Astrocyte of the cerebellum (primary cell): ENCODE measurements at regions not wholly inside any gene's neighbourhood (a gene's known extent, or its start where the extent isn't known, plus 50 kb on each side); places are given as distances from the start of the nearest gene placed in this dataset.

ENCODE experiments used
- DNase-seq: peaks from one replicate; pipeline ENCODE4 v3.0.0-alpha.2; 2011; ENCODE audit warnings: low read depth
- H3K4me3 ChIP-seq: 2 replicates; pipeline ENCODE4 v1.5.1; 2011; ENCODE audit warnings: mild to moderate bottlenecking, low read depth, low read length, moderate library complexity
- in situ Hi-C: cut with HindIII; loops from 2 replicates; pipeline ENCODE4 v1.10.0; 2017; ENCODE audit warnings: low sequenced_read_pairs
- TF ChIP-seq, protein P1 (sequence below): IDR thresholded peaks from 2 replicates; pipeline ENCODE4 v1.5.1; 2012; ENCODE audit warnings: low read length, low read depth, moderate library complexity, mild to moderate bottlenecking; ENCODE audit errors: missing control alignments

DNA sequence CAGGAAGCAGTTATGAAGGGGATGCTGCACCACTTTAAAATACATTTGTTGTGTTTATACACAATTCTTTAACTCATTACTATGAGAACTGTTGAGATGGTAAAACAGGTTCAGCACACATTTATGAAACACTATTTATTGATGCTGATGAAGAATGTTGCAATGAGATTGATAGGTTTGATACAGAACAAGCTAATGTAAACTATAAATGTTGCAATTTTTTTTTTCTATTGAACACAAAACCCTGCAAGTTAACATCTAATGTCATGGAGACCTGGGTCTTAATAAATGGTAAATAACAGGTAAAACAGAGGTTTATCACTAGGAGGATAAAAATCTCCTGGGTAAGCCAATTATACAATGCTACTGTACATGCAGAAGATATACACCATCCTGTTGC is 857.6 kb downstream of the FSCB start:
- TF ChIP-seq, protein P1, sequence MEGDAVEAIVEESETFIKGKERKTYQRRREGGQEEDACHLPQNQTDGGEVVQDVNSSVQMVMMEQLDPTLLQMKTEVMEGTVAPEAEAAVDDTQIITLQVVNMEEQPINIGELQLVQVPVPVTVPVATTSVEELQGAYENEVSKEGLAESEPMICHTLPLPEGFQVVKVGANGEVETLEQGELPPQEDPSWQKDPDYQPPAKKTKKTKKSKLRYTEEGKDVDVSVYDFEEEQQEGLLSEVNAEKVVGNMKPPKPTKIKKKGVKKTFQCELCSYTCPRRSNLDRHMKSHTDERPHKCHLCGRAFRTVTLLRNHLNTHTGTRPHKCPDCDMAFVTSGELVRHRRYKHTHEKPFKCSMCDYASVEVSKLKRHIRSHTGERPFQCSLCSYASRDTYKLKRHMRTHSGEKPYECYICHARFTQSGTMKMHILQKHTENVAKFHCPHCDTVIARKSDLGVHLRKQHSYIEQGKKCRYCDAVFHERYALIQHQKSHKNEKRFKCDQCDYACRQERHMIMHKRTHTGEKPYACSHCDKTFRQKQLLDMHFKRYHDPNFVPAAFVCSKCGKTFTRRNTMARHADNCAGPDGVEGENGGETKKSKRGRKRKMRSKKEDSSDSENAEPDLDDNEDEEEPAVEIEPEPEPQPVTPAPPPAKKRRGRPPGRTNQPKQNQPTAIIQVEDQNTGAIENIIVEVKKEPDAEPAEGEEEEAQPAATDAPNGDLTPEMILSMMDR = no peak
- H3K4me3 ChIP-seq = no peak overlapping the region
- in situ Hi-C loops = no loop called here
- no peak for DNase-seq

DNA sequence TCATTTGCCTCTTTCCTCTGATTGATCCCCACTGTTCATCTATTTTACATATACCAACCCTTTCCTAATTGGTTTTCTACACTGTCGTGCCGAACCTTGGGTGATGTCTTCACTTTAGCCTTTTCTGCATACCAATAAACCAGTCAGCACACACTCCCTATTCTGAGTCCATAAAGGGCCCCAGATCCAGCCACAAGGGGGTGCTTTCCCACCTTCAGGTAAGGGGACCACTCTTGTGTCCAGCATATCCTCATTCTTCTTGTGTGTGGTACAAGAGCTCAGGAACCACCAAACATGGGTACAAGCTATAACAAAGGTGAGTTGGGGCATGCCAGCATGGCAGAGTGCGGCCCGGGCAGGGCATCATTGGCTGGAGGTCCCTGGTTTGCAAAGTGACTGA is 859.8 kb downstream of the FSCB start:
- no peak for DNase-seq
- in situ Hi-C loops = no loop called here
- H3K4me3 ChIP-seq = no peak overlapping the region
- TF ChIP-seq, protein P1 = no peak

DNA sequence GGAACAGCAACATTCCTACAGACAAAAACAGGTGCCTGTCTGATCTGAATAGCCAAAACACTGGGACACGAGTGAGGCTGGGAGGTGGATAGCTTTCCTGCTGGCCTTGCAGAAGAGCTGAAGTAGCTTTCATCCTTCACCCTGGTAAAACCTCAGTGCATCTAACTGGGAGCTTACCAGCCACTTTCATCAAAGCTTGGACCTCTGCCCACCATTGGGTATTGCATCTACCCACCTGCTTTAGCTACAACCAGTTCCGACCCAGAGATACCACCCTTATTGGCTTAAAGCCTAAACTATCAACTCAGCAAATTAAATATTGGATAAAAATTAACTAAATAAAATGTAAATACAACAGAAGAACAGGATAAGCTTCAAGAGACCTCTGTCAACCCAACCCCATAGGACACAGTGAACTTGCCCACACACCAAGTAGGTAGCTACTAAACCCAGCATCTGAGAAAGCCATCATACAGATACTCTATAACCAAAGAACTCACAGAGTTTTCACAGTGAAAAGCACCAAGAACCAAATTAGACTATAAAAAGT is 866.3 kb downstream of the FSCB start:
- no peak overlapping the region for H3K4me3 ChIP-seq
- in situ Hi-C loops = no loop called here
- TF ChIP-seq, protein P1 = no peak
- no peak for DNase-seq

DNA sequence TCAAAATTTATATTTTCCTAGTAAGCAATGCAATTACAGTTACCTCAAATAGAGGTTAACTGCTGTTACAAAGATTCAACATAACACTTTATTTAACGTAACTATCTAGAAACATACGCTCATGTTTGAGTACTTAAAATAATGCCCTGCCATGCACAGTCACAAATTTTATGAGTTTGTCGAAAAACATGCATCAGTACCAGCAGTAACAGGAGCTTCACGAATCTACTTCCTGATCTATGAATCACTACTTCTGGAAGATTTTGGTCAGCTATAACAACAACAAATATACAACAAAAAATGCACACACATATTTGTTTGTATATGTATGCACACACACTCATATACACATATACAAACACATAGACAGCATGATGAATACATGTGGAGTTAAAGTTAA is 881.8 kb downstream of the FSCB start:
- TF ChIP-seq, protein P1 = no peak
- H3K4me3 ChIP-seq = no peak overlapping the region
- in situ Hi-C loops = no loop called here
- no peak for DNase-seq

DNA sequence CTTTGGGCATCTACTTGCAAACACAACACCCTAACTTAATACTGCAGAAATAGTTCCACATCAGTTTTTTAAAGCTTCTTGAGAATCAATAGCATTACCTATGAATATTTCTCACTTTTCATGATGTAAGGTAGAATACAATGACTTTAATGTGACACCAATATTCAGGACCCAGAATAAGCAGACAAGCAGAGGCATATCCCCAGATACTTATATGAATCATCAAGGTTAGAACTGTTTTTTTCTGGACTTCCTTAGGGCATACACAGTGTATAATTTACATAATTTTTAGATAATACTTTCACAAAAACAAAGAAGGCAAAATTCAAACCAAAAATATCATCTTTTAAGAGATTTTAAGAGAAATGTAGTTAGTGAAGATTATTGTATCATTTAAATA is 885.8 kb downstream of the FSCB start:
- no peak overlapping the region for H3K4me3 ChIP-seq
- in situ Hi-C loops = no loop called here
- TF ChIP-seq, protein P1 = no peak
- no peak for DNase-seq

DNA sequence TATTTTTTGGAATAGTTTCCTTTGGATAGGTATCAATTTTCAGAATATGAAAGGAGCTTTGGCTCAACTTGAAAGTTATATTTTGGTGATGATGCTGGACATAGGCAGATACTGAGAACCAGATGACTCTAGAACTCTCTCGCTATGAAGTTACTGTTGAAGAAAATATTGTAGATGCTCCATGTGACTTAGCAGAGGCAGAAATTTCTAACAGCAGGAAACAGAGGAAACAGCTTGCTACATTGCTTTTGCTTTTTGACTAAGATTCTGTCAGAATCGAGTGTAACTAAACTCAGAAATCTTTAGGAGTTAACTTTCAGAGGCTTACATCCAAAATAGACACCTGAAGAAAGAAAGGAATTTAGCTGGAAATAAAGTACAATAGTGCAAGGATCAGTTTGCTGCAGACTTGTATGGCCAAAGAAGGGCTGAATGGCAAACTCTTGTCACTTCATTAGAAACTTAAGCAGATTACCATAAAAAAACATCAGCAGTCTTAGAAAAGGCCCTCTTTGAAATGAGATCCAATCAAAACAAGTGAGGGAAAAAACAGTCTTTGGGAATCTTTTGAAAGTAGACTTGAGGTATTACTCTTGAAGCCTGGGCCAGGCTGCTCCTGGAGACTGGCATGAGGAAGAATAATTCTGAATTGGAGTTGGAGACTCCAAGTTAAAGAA is 911.8 kb downstream of the FSCB start:
- no peak for DNase-seq
- no peak overlapping the region for H3K4me3 ChIP-seq
- TF ChIP-seq, protein P1 = no peak
- in situ Hi-C loops = no loop called here
